ENCODE measurements at regions not wholly inside any gene's neighbourhood (a gene's known extent, or its start where the extent isn't known, plus 50 kb on each side); places are given as distances from the start of the nearest gene placed in this dataset.

- DNase-seq = no peak
Measured at GRCh38 chr14:101233808-101234207, 327.5 kb upstream of the DIO3 start.

GRCh38 chr14:101234244-101234937, 326.9 kb upstream of the DIO3 start:
- no peak for DNase-seq

GRCh38 chr14:101234999-101235334, 326.3 kb upstream of the DIO3 start:
- DNase-seq = no peak

- no peak for DNase-seq
Measured at GRCh38 chr14:101235335-101236103, 325.8 kb upstream of the DIO3 start.

GRCh38 chr14:101236496-101237251, 324.6 kb upstream of the DIO3 start:
- DNase-seq = no peak

GRCh38 chr14:101237252-101237616, 324.1 kb upstream of the DIO3 start:
- DNase-seq = no peak

- no peak for DNase-seq
Measured at GRCh38 chr14:101239065-101239464, 322.2 kb upstream of the DIO3 start.

GRCh38 chr14:101241147-101241546, 320.1 kb upstream of the DIO3 start:
- DNase-seq = no peak

- DNase-seq = no peak
Measured at GRCh38 chr14:101241807-101242278, 319.5 kb upstream of the DIO3 start.

GRCh38 chr14:101242442-101243385, 318.6 kb upstream of the DIO3 start:
- DNase-seq = no peak

- no peak for DNase-seq
Measured at GRCh38 chr14:101243587-101244338, 317.5 kb upstream of the DIO3 start.

- no peak for DNase-seq
Measured at GRCh38 chr14:101246894-101247841, 314.1 kb upstream of the DIO3 start.

- no peak for DNase-seq
Measured at GRCh38 chr14:101247842-101248725, 313.2 kb upstream of the DIO3 start.

GRCh38 chr14:101248840-101249675, 312.2 kb upstream of the DIO3 start:
- DNase-seq = no peak

GRCh38 chr14:101249676-101250036, 311.6 kb upstream of the DIO3 start:
- DNase-seq = no peak

- no peak for DNase-seq
Measured at GRCh38 chr14:101250336-101250947, 310.9 kb upstream of the DIO3 start.

GRCh38 chr14:101250948-101251811, 310.1 kb upstream of the DIO3 start:
- no peak for DNase-seq
